Left renal cortex interstitium (tissue), 4 donors: ENCODE measurements at regions not wholly inside any gene's neighbourhood (a gene's known extent, or its start where the extent isn't known, plus 50 kb on each side); places are given as distances from the start of the nearest gene placed in this dataset.

Experiments used
- DNase-seq, 4 donors: peaks; one replicate each; pipeline ENCODE4 v3.0.0-alpha.2; 2013; ENCODE audit warnings: low read depth in 4 of 4, low spot score in 2 of 4, missing footprints in 1 of 4

DNA sequence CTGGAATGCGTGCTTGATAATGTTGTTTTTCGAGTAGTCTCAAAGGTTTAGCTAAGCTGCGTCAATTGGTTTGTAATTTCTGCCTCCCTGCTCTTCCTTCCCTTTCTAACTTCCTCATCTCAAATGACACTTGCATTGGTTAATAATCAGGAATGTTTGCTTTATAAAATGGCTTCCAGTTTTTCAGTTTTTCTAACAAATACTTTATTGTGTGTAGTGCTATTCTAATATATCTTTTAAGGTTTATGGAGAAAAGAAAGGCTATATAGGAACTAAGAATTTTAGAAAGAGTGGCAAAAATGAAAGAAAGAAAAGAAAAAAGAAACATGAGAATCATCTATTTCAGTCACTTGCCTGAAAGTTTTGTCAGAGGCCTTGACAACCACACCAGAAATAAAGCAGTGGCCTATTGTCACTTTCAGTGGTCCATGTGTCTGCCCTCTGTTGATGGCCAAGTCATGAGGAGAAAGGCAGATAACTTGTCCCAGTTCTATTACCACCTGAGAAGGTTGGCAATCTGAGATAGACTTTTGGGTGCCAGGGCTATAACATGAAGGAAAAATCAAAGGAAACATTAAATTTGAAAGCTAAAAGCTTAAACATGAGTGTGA lies 221.9 kb upstream of the KITLG start:
- DNase-seq: no peak

- no peak for DNase-seq
Observed at GRCh38 chr12:88801227-88802095, 221.2 kb upstream of the KITLG start.

DNA sequence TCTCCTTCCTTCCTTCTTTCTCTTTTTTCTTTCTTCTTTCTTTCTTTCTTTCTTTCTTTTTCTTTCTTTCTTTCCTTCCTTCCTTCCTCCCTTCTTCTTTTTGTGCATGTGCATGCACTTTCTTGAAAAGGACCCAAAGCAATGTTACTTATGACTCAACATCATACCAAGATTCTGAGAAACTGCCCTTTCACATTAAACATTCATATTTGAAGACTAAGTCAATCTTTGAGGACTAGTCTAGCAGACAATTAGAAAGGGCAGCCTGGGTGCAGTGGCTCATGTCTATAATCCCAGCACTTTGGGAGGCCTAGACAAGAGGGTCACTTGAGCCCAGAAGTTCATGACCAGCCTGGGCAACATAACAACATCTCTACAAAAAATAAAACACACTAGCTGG lies 212.8 kb upstream of the KITLG start:
- no peak for DNase-seq

DNA sequence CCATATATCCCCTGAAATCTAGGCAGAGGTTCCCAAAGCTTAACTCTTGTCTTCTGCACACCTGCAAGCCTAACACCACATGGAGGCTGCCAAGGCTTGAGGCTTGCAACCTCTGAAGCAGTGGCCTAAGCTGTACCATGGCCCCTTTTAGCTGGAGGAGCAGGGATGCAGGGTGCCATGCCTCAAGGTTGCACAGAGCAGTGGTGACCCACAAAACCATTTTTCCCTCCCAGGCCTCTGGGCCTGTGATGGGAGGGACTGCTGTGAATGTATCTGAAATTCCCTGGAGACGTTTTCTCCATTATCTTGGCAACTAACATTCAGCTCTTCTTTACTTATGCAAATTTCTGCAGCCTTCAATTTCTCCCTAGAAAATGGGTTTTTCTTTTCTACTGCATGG lies 210.0 kb upstream of the KITLG start:
- DNase-seq: no peak

GRCh38 chr12:88784166-88784565 lies 203.9 kb upstream of the KITLG start:
- DNase-seq: no peak

GRCh38 chr12:88782351-88782750 lies 202.1 kb upstream of the KITLG start:
- DNase-seq: no peak

- DNase-seq: no peak
Observed at GRCh38 chr12:88781909-88782308, 201.6 kb upstream of the KITLG start.

DNA sequence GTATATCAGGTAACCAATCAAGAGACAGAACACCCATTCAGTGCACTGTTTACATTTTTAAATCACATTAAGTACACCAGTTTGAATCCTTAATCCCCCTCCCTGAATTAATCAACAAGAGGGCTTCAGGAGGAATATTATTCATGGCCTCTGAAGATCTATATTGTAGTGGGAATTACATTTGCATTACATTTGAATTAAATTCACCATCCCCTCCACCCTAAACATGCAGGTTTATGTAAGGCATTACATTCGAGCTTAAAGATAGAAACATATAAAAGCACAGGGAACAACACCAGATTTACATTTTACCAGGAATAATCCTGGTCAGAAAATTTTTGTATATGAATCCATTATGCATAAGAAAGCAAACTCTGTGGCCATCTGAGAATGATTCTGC lies 197.8 kb upstream of the KITLG start:
- no peak for DNase-seq

DNA sequence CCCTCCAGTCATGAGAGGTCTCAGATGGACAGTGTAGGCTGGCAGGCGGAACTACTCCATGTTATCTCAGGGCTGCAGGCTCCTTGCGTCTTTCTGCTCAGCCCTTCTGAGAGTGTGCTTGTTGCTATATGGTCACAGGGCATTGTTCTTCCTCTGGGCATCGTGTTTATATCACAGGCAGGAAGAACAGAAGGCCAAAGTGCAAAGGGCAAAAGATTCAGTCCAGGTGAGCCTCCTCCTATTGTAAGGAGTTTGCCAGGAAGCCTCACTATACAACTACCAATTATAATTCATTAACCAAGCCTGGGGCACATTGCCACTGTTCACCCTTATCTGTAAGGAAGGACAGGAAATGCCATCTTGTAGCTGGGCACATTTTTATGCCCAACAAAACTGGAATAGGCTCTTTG lies 195.5 kb upstream of the KITLG start:
- no peak for DNase-seq

GRCh38 chr12:88767699-88768098 lies 187.4 kb upstream of the KITLG start:
- DNase-seq: no peak

DNA sequence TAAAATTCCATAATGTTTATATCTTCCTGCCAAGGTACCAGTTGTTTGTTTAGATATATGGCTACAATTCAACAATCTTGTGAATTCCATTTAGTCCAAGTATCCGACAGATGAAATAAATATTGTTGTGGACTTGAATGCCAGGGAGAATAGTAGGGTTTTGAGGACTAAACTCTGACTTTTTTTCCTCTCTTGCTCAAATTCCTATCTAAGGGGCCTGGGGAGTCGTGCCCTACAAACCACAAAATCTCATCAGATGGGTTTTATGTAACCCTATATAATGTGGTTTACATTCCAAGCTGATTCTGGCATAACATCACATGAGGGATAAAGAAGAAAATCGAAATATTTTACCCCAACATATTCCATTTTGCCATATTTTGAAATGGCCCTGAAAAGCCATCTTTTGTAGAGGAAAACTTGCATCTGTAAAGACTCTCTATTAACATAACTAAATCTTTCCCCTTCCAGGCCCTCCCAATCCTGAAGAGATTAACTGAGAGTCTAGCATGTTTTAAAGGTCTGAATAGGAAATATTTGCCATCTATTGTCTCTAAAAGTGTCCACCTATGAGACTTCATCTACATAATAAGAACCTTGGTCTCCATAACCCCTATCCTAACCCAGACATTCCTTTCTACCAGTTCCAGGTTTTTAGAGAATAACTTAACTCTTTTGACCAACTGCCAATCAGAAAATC lies 184.7 kb upstream of the KITLG start:
- no peak for DNase-seq

GRCh38 chr12:88763536-88764100 lies 183.3 kb upstream of the KITLG start:
- DNase-seq: no peak

- no peak for DNase-seq
Observed at GRCh38 chr12:88758176-88758575, 177.9 kb upstream of the KITLG start.

DNA sequence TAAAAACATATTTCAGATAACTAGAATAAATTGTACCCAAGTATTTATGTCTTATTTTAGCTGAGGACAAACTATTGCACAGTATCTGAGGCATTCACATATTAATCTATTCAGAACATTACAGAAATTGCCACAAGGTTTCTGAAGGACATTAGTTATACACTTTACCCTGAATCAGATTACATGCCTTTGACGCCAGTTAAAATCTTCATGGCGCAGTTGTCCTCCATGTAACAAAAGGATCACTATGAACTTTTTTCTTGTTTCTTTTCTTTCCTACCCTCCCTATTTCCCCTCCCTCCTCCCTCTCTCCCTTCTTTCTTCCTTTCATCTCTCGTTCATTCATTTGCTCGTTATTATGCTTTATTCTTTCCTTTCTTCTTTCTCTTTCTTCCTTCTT lies 176.6 kb upstream of the KITLG start:
- no peak for DNase-seq

GRCh38 chr12:88756153-88756552 lies 175.9 kb upstream of the KITLG start:
- no peak for DNase-seq

DNA sequence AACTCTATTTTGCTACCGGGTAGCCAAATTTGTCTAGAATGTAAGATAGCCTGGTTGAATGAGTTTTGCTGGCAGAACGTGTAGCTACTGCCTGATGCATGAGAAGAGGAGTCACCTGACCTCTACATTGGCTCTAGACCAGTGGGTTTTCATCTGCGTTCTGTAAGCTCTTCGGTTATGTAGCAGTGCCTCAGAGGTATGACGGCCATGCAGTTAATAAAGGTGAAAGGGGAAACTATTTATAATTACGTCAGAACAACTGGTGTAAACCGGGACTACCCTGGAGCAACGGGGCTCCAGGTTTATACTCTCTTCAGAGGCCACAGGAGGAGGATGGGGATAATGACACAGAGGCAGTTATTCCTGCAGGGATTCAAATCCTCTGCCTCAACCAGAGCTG lies 173.4 kb upstream of the KITLG start:
- DNase-seq: no peak

DNA sequence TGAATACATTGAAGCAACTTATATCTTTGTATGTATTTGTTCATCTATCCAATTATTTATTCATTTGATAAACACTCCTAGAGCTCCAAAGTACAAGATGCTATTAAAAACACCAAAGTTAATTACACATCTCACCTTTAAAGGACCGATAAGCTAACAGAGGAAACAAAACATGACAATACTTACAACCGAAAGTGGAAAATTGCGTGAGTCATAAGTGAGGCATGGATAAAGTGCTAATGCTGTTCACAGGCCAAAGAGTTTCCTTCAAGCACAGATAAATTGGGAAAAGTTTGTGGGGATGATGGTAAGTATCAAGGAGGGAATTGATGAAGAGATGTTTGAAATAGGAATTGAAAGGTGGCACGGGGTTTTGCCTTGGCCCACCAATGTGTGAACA lies 172.8 kb upstream of the KITLG start:
- no peak for DNase-seq

GRCh38 chr12:88752183-88752582 lies 171.9 kb upstream of the KITLG start:
- no peak for DNase-seq

DNA sequence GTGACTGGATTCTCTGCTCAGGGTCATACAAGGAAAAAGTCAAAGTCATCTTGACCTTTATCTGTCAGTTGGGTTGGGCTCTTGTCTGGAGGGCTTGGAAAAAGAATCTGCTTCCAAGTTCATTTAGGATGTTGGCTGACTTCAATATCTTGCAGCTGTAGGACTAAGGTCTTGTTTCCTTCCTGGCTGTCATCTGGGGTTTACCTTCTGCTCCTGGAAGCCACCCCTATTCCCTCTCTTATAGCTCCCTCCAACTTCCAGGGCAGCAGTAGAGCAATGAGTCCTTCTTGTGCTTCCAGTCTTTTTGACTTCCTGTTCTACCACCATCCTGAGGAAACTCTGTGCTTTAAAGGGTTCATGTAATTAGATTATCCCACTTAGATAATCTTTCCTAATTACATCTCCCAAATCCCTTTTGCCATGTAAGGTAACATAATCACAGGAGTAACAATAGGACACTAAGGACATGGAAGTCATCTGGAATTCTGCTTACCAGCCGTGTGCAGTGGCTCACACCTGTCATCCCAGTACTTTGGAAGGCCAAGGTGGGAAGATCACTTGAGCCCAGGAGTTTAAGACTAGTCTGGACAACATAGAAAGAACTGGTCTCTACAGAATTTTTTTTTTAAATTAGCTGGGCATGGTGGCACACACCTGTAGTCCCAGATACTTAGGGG lies 170.7 kb upstream of the KITLG start:
- no peak for DNase-seq

GRCh38 chr12:88746386-88746785 lies 166.1 kb upstream of the KITLG start:
- no peak for DNase-seq
